IMR-90 (cell line): ENCODE measurements at regions not wholly inside any gene's neighbourhood (a gene's known extent, or its start where the extent isn't known, plus 50 kb on each side); places are given as distances from the start of the nearest gene placed in this dataset.

Source experiments
- ATAC-seq: fragments of 200-7000 bp; cut with Tn5 transposase; 2 replicates; pipeline ENCODE4 v1.9.1; 2020; ENCODE audit warnings: low read depth, mild to moderate bottlenecking, moderate library complexity
- BruUV-seq: library from RNA; stranded (reverse); fragments of 400-500 nt; replicated peaks from 2 replicates; lab custom pipeline; 2021; lab: Mats Ljungman, UMichigan
- CTCF ChIA-PET: fragments of 300-600 bp; formaldehyde crosslinking; extraction: SDS; loops from one replicate; lab custom pipeline; 2021; ENCODE audit warnings: antibody characterized with exemption; lab: Yijun Ruan, JAX
- POLR2A ChIA-PET: fragments of 300-600 bp; sonication (Branson Sonifier 250); formaldehyde crosslinking; loops from one replicate; lab custom pipeline; 2022; ENCODE audit warnings: antibody characterized with exemption; ENCODE audit not compliant: unreplicated experiment; lab: Charles Lee
- DNase-seq: peaks from one replicate; pipeline ENCODE4 v3.0.0; 2013
- H2AFZ ChIP-seq: replicated peaks from 2 replicates; pipeline ENCODE3; 2013; ENCODE audit warnings: low read length, mild to moderate bottlenecking; ENCODE audit not compliant: poor library complexity
- H2AK5ac ChIP-seq: 2 replicates; pipeline ENCODE4 v1.6.1; 2013; ENCODE audit warnings: low read depth, low read length, inconsistent platforms
- H2AK9ac ChIP-seq: replicated peaks from 2 replicates; pipeline ENCODE3; 2013; ENCODE audit warnings: mild to moderate bottlenecking, low read depth, low read length, moderate library complexity; ENCODE audit not compliant: poor library complexity
- H2BK120ac ChIP-seq: 2 replicates; pipeline ENCODE4 v1.6.1; 2013; ENCODE audit warnings: low read depth, low read length, inconsistent platforms
- H2BK15ac ChIP-seq: 3 replicates; pipeline ENCODE4 v1.6.1; 2013; ENCODE audit warnings: low read depth, low read length, inconsistent platforms
- H2BK20ac ChIP-seq: 2 replicates; pipeline ENCODE4 v1.6.1; 2013; ENCODE audit warnings: low read depth, mild to moderate bottlenecking, inconsistent platforms, low read length, moderate library complexity
- H2BK5ac ChIP-seq: 2 replicates; pipeline ENCODE4 v1.6.1; 2013; ENCODE audit warnings: mild to moderate bottlenecking, low read depth, low read length, inconsistent platforms; ENCODE audit not compliant: poor library complexity, severe bottlenecking
- H3K14ac ChIP-seq: replicated peaks from 2 replicates; pipeline ENCODE4 v1.6.1; 2013; ENCODE audit warnings: low read depth, low read length, inconsistent platforms
- H3K18ac ChIP-seq: 2 replicates; pipeline ENCODE4 v1.6.1; 2013; ENCODE audit warnings: low read depth, low read length, control low read depth
- H3K23ac ChIP-seq: 2 replicates; pipeline ENCODE4 v1.6.1; 2013; ENCODE audit warnings: low read depth, low read length, inconsistent platforms
- H3K27ac ChIP-seq: 2 replicates; pipeline ENCODE4 v1.5.1; 2013; ENCODE audit warnings: mild to moderate bottlenecking, control low read depth, low read length; ENCODE audit not compliant: insufficient read depth
- H3K27me3 ChIP-seq: 2 replicates; pipeline ENCODE4 v1.6.1; 2013; ENCODE audit warnings: low read length; ENCODE audit not compliant: control insufficient read depth, insufficient read depth
- H3K36me3 ChIP-seq: 2 replicates; pipeline ENCODE4 v1.6.1; 2013; ENCODE audit warnings: low read length, mixed read lengths; ENCODE audit not compliant: control insufficient read depth, insufficient read depth
- H3K4ac ChIP-seq: 2 replicates; pipeline ENCODE4 v1.6.1; 2013; ENCODE audit warnings: low read depth, low read length, inconsistent platforms
- H3K4me1 ChIP-seq: 2 replicates; pipeline ENCODE4 v1.6.1; 2013; ENCODE audit warnings: low read length, mixed read lengths; ENCODE audit not compliant: control insufficient read depth, insufficient read depth
- H3K4me2 ChIP-seq: 2 replicates; pipeline ENCODE4 v1.6.1; 2013; ENCODE audit warnings: low read depth, mild to moderate bottlenecking, control low read depth, low read length, moderate library complexity
- H3K4me3 ChIP-seq: 2 replicates; pipeline ENCODE4 v1.5.1; 2013; ENCODE audit warnings: low read depth, mild to moderate bottlenecking, control low read depth, low read length, moderate library complexity; ENCODE audit not compliant: insufficient read depth
- H3K56ac ChIP-seq: 2 replicates; pipeline ENCODE4 v1.6.1; 2013; ENCODE audit warnings: low read length, inconsistent platforms; ENCODE audit not compliant: insufficient read depth; ENCODE audit errors: extremely low read depth
- H3K79me1 ChIP-seq, 2 experiments: 2 replicates each; pipeline ENCODE4 v1.6.1; 2013; ENCODE audit warnings: low read length in 2 of 2, inconsistent platforms in 1 of 2, low read depth in 1 of 2
- H3K9ac ChIP-seq: 2 replicates; pipeline ENCODE4 v1.6.1; 2013; ENCODE audit warnings: low read depth, low read length, control low read depth
- H3K9me1 ChIP-seq: 2 replicates; pipeline ENCODE4 v1.6.1; 2013; ENCODE audit warnings: low read length, inconsistent platforms; ENCODE audit not compliant: insufficient read depth
- H3K9me3 ChIP-seq: 2 replicates; pipeline ENCODE4 v1.6.1; 2013; ENCODE audit warnings: low read length; ENCODE audit not compliant: control insufficient read depth, insufficient read depth
- H4K20me1 ChIP-seq: 2 replicates; pipeline ENCODE4 v1.6.1; 2013; ENCODE audit warnings: low read length, inconsistent platforms; ENCODE audit not compliant: insufficient read depth
- H4K5ac ChIP-seq: 2 replicates; pipeline ENCODE4 v1.6.1; 2013; ENCODE audit warnings: mild to moderate bottlenecking, low read depth, low read length, control low read depth
- H4K8ac ChIP-seq, 2 experiments: 2 replicates each; pipeline ENCODE4 v1.6.1; 2013; ENCODE audit warnings: low read depth in 2 of 2, low read length in 2 of 2, control low read depth in 1 of 2, inconsistent platforms in 1 of 2
- H4K91ac ChIP-seq: 2 replicates; pipeline ENCODE4 v1.6.1; 2013; ENCODE audit warnings: low read depth, low read length, inconsistent platforms; ENCODE audit not compliant: insufficient read depth
- BHLHE40 ChIP-seq: fragments of 150-350 bp; IDR thresholded peaks from 2 replicates; pipeline ENCODE4 v1.6.1; 2016; ENCODE audit warnings: mild to moderate bottlenecking, low read depth, low read length
- CEBPB ChIP-seq: IDR thresholded peaks from 2 replicates; pipeline ENCODE4 v1.6.1; 2012; ENCODE audit warnings: low read depth, low read length, improper control_type of control experiment
- CHD1 ChIP-seq: IDR thresholded peaks from 2 replicates; pipeline ENCODE4 v1.6.1; 2012; ENCODE audit warnings: low read depth, low read length, improper control_type of control experiment
- FOS ChIP-seq: fragments of 150-350 bp; IDR thresholded peaks from 2 replicates; pipeline ENCODE4 v1.6.1; 2016; ENCODE audit warnings: low read depth, low read length
- MAFK ChIP-seq: IDR thresholded peaks from 2 replicates; pipeline ENCODE4 v1.6.1; 2012; ENCODE audit warnings: low read depth, low read length, improper control_type of control experiment
- MAZ ChIP-seq: IDR thresholded peaks from 2 replicates; pipeline ENCODE4 v1.6.1; 2012; ENCODE audit warnings: low read depth, mild to moderate bottlenecking, low read length, improper control_type of control experiment, moderate library complexity, borderline replicate concordance
- MXI1 ChIP-seq: IDR thresholded peaks from 2 replicates; pipeline ENCODE4 v1.6.1; 2012; ENCODE audit warnings: low read depth, mild to moderate bottlenecking, low read length, moderate library complexity, borderline replicate concordance
- NFE2L2 ChIP-seq: fragments of 150-350 bp; IDR thresholded peaks from 2 replicates; pipeline ENCODE4 v1.6.1; 2016; ENCODE audit warnings: low read depth, mild to moderate bottlenecking, low read length
- POLR2A ChIP-seq: IDR thresholded peaks from 2 replicates; pipeline ENCODE4 v1.6.1; 2012; ENCODE audit warnings: mild to moderate bottlenecking, low read depth, low read length
- RAD21 ChIP-seq: IDR thresholded peaks from 2 replicates; pipeline ENCODE4 v1.6.1; 2012; ENCODE audit warnings: low read length, improper control_type of control experiment
- RFX5 ChIP-seq: IDR thresholded peaks from 2 replicates; pipeline ENCODE4 v1.8.0; 2012; ENCODE audit warnings: low read depth, mild to moderate bottlenecking, low read length, moderate library complexity
- SMC3 ChIP-seq: fragments of 150-350 bp; IDR thresholded peaks from 2 replicates; pipeline ENCODE4 v1.6.1; 2016; ENCODE audit warnings: low read depth, mild to moderate bottlenecking, antibody characterized with exemption, low read length, moderate library complexity
- USF2 ChIP-seq: fragments of 150-350 bp; IDR thresholded peaks from 2 replicates; pipeline ENCODE4 v1.6.1; 2017; ENCODE audit warnings: mild to moderate bottlenecking, antibody characterized with exemption, low read length, low read depth
- WGBS, 2 experiments: methylation state at CpG; one replicate each; pipeline versions ENCODE4 v1.1.5 to v1.1.7; 2013; ENCODE audit warnings: missing lambda C conversion rate in 2 of 2; ENCODE audit not compliant: insufficient read length in 1 of 2; ENCODE audit errors: extremely low coverage in 2 of 2; 5-methylcytosine and 5-hydroxymethylcytosine counted together
- dilution Hi-C: fragments of 300-500 bp; cut with HindIII; formaldehyde crosslinking; loops from one replicate; pipeline ENCODE4 v1.14.3; 2018; ENCODE audit warnings: low sequenced_read_pairs; ENCODE audit not compliant: unreplicated experiment
- in situ Hi-C: fragments of 300-500 bp; cut with MboI; formaldehyde crosslinking; loops from 3 replicates; pipeline ENCODE4 v1.14.3; 2019; ENCODE audit warnings: low sequenced_read_pairs, inconsistent platforms, mixed read lengths
- intact Hi-C: fragments of 100-400 bp; cut with micrococcal nuclease; formaldehyde crosslinking; loops from 2 replicates; pipeline ENCODE4 v1.10.0; 2022
- TF ChIP-seq, protein P1 (sequence below): conservative IDR thresholded peaks from 2 replicates; pipeline ENCODE4 v1.5.1; 2012; ENCODE audit warnings: mild to moderate bottlenecking, low read depth, low read length, improper control_type of control experiment

GRCh38 chrX:151806967-151807540, 72.5 kb downstream of the CNGA2 start:
- H4K8ac ChIP-seq: no peak overlapping the region
- ATAC-seq (no peak), DNase-seq (no peak)
- CTCF ChIA-PET: no interaction called here
- no peak overlapping the region for H2AK9ac ChIP-seq
- no peak overlapping the region for H2BK20ac ChIP-seq
- no peak overlapping the region for H2AK5ac ChIP-seq
- H3K9me1 ChIP-seq: no peaks in the 10 kb centered on the region
- H4K5ac ChIP-seq: no peak overlapping the region
- no peaks in the 10 kb centered on the region for H3K27me3 ChIP-seq
- no peak overlapping the region for H3K4me3 ChIP-seq
- no peak overlapping the region for H2AFZ ChIP-seq
- no peaks in the 10 kb centered on the region for H4K20me1 ChIP-seq
- H3K18ac ChIP-seq: no peak overlapping the region
- H3K9ac ChIP-seq: no peak overlapping the region
- no peak overlapping the region for H3K4ac ChIP-seq
- H3K4me1 ChIP-seq: no peaks in the 10 kb centered on the region
- H3K23ac ChIP-seq: no peak overlapping the region
- no peak overlapping the region for H3K56ac ChIP-seq
- H4K91ac ChIP-seq: no peak overlapping the region
- H3K14ac ChIP-seq: no peak overlapping the region
- H3K36me3 ChIP-seq: no peaks in the 10 kb centered on the region
- H3K79me1 ChIP-seq: no peaks in the 10 kb centered on the region
- no peak overlapping the region for H2BK5ac ChIP-seq
- H2BK120ac ChIP-seq: no peak overlapping the region
- BruUV-seq: no TSS peak
- intact Hi-C loops (no loop called here), dilution Hi-C loops (no loop called here), in situ Hi-C loops (no loop called here)
- no peak overlapping the region for H2BK15ac ChIP-seq
- peaks cover 4% of the 10 kb centered on the region; the same call in 1 of the 2 replicates for H3K9me3 ChIP-seq
- H3K4me2 ChIP-seq: no peak overlapping the region
- TF ChIP-seq POLR2A (no peak), CEBPB (no peak), MAFK (no peak), SMC3 (no peak), FOS (no peak), RFX5 (no peak), MAZ (no peak), NFE2L2 (no peak), CHD1 (no peak), MXI1 (no peak), RAD21 (no peak), BHLHE40 (no peak), USF2 (no peak)
- TF ChIP-seq, protein P1, sequence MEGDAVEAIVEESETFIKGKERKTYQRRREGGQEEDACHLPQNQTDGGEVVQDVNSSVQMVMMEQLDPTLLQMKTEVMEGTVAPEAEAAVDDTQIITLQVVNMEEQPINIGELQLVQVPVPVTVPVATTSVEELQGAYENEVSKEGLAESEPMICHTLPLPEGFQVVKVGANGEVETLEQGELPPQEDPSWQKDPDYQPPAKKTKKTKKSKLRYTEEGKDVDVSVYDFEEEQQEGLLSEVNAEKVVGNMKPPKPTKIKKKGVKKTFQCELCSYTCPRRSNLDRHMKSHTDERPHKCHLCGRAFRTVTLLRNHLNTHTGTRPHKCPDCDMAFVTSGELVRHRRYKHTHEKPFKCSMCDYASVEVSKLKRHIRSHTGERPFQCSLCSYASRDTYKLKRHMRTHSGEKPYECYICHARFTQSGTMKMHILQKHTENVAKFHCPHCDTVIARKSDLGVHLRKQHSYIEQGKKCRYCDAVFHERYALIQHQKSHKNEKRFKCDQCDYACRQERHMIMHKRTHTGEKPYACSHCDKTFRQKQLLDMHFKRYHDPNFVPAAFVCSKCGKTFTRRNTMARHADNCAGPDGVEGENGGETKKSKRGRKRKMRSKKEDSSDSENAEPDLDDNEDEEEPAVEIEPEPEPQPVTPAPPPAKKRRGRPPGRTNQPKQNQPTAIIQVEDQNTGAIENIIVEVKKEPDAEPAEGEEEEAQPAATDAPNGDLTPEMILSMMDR: no peak
- POLR2A ChIA-PET: no interaction called here
- WGBS, 2 experiments: no CpG with 5 or more reads among the region's 5 CpGs
- no peak overlapping the region for H3K27ac ChIP-seq
